Suprapubic skin (tissue), 4 donors: ENCODE measurements at regions not wholly inside any gene's neighbourhood (a gene's known extent, or its start where the extent isn't known, plus 50 kb on each side); places are given as distances from the start of the nearest gene placed in this dataset.
"Not testable (repeated sequence)": the region's sequence is repeated elsewhere in the genome, so short reads cannot be mapped to it uniquely, and the experiment has no call there.

Source experiments
- CTCF ChIP-seq, 2 donors: fragments of 200-600 bp in 1 of 2; fragments of 450-650 bp in 1 of 2; sonication (generic) in 1 of 2; IDR thresholded peaks; one replicate each; pipeline ENCODE4 v1.5.1; 2016 to 2019; ENCODE audit warnings: antibody characterized with exemption in 2 of 2, mild to moderate bottlenecking in 1 of 2, moderate library complexity in 1 of 2
- EP300 ChIP-seq: sonication (generic); formaldehyde crosslinking; IDR thresholded peaks from one replicate; pipeline ENCODE4 v1.6.1; 2017; ENCODE audit warnings: antibody characterized with exemption
- POLR2AphosphoS5 ChIP-seq, 3 donors: sonication (generic); formaldehyde crosslinking; IDR thresholded peaks; one replicate each; pipeline ENCODE4 v1.6.1; 2017; ENCODE audit warnings: antibody characterized with exemption in 3 of 3

GRCh38 chr1:146691798-146692197 is 246.3 kb upstream of the NBPF12 start:
- TF ChIP-seq POLR2AphosphoS5 (IDR thresholded peaks at IDR 0.05); EP300; CTCF (IDR thresholded peaks at IDR 0.05): not testable (repeated sequence)
